ENCODE measurements at regions not wholly inside any gene's neighbourhood (a gene's known extent, or its start where the extent isn't known, plus 50 kb on each side); places are given as distances from the start of the nearest gene placed in this dataset.
"Not testable (repeated sequence)": the region's sequence is repeated elsewhere in the genome, so short reads cannot be mapped to it uniquely, and the experiment has no call there.

GRCh38 chr3:25895443-25895842 is 105.6 kb downstream of the OXSM start:
- DNase-seq (ENCODE audit: low read depth) = no peak

GRCh38 chr3:25897019-25897418 is 107.1 kb downstream of the OXSM start:
- no peak for DNase-seq (ENCODE audit: low read depth)

GRCh38 chr3:25899352-25900101 is 109.6 kb downstream of the OXSM start:
- DNase-seq (ENCODE audit: low read depth) = no peak

GRCh38 chr3:25900161-25900560 is 110.3 kb downstream of the OXSM start:
- DNase-seq (ENCODE audit: low read depth) = no peak

GRCh38 chr3:25901796-25902195 is 111.9 kb downstream of the OXSM start:
- no peak for DNase-seq (ENCODE audit: low read depth)

GRCh38 chr3:25902586-25902985 is 112.7 kb downstream of the OXSM start:
- DNase-seq (ENCODE audit: low read depth) = no peak

GRCh38 chr3:25903371-25904129 is 113.7 kb downstream of the OXSM start:
- no peak for DNase-seq (ENCODE audit: low read depth)

GRCh38 chr3:25904206-25904605 is 114.3 kb downstream of the OXSM start:
- no peak for DNase-seq (ENCODE audit: low read depth)

GRCh38 chr3:25906132-25906906 is 116.4 kb downstream of the OXSM start:
- no peak for DNase-seq (ENCODE audit: low read depth)

GRCh38 chr3:25907081-25907480 is 117.2 kb downstream of the OXSM start:
- DNase-seq (ENCODE audit: low read depth) = no peak

GRCh38 chr3:25910105-25910504 is 120.2 kb downstream of the OXSM start:
- DNase-seq (ENCODE audit: low read depth) = no peak

- peak; percentile 18 for DNase-seq (ENCODE audit: low read depth)
Measured at GRCh38 chr3:25910997-25911396, 121.1 kb downstream of the OXSM start.

- DNase-seq (ENCODE audit: low read depth) = no peak
Measured at GRCh38 chr3:25911525-25912295, 121.8 kb downstream of the OXSM start.

GRCh38 chr3:25913179-25913578 is 123.3 kb downstream of the OXSM start:
- no peak for DNase-seq (ENCODE audit: low read depth)

- no peak for DNase-seq (ENCODE audit: low read depth)
Measured at GRCh38 chr3:25915673-25916072, 125.8 kb downstream of the OXSM start.

GRCh38 chr3:25916321-25916720 is 126.4 kb downstream of the OXSM start:
- no peak for DNase-seq (ENCODE audit: low read depth)

- not testable (repeated sequence) for DNase-seq (ENCODE audit: low read depth)
Measured at GRCh38 chr3:25931967-25932366, 142.1 kb downstream of the OXSM start.

GRCh38 chr3:25938566-25939325 is 148.9 kb downstream of the OXSM start:
- DNase-seq (ENCODE audit: low read depth) = no peak

- no peak for DNase-seq (ENCODE audit: low read depth)
Measured at GRCh38 chr3:25940935-25941334, 151.0 kb downstream of the OXSM start.

- no peak for DNase-seq (ENCODE audit: low read depth)
Measured at GRCh38 chr3:25944329-25944728, 154.4 kb downstream of the OXSM start.

GRCh38 chr3:25945366-25945765 is 155.5 kb downstream of the OXSM start:
- DNase-seq (ENCODE audit: low read depth) = no peak
